ENCODE measurements at regions not wholly inside any gene's neighbourhood (a gene's known extent, or its start where the extent isn't known, plus 50 kb on each side); places are given as distances from the start of the nearest gene placed in this dataset.

DNA sequence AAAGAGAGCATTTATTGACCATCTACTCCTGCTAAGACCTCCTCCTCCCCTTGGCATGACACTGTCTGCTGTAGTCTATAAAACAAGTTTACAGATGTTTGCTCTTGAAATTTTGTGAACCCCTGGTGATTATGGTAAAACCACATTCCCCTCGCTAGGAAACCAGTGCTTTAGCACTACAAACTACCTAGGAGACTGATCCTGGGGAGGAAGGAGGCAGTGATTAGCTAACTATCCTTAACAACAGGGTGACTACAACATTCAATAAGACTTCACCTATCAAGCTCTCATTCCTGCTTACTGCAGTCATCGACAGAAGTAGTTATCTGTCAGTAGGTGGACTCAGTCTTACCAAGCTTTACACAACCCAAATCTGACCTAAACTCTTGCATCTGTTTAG, 371.3 kb downstream of the TUSC7 start:
- no peak for DNase-seq
- Histone ChIP-seq H3K27ac (no peak overlapping the region), H3K4me1 (replicated peaks; ENCODE audit: insufficient read depth) (no peaks in the 10 kb centered on the region), H3K9me3 (ENCODE audit: insufficient read depth, low read depth) (no peaks in the 10 kb centered on the region), H3K4me3 (no peak overlapping the region), H3K9me2 (ENCODE audit: insufficient read depth) (no peaks in the 10 kb centered on the region), H3K27me3 (ENCODE audit: insufficient read depth, low read depth) (no peaks in the 10 kb centered on the region), H3K36me3 (ENCODE audit: low read depth) (no peaks in the 10 kb centered on the region), H3K4me2 (no peak overlapping the region), H3F3A (ENCODE audit: insufficient read depth, low read depth) (no peaks in the 10 kb centered on the region), H3K79me2 (ENCODE audit: low read depth) (no peaks in the 10 kb centered on the region), H2AFZ (no peak overlapping the region), H4K20me1 (ENCODE audit: insufficient read depth) (no peaks in the 10 kb centered on the region)
- ChIA-PET POLR2A (ENCODE audit: unreplicated experiment) (no interaction called here), CTCF (no interaction called here)
- intact Hi-C loops (cut with micrococcal nuclease; ENCODE audit: unreplicated experiment), result no loop called here
- TF ChIP-seq, protein P1, sequence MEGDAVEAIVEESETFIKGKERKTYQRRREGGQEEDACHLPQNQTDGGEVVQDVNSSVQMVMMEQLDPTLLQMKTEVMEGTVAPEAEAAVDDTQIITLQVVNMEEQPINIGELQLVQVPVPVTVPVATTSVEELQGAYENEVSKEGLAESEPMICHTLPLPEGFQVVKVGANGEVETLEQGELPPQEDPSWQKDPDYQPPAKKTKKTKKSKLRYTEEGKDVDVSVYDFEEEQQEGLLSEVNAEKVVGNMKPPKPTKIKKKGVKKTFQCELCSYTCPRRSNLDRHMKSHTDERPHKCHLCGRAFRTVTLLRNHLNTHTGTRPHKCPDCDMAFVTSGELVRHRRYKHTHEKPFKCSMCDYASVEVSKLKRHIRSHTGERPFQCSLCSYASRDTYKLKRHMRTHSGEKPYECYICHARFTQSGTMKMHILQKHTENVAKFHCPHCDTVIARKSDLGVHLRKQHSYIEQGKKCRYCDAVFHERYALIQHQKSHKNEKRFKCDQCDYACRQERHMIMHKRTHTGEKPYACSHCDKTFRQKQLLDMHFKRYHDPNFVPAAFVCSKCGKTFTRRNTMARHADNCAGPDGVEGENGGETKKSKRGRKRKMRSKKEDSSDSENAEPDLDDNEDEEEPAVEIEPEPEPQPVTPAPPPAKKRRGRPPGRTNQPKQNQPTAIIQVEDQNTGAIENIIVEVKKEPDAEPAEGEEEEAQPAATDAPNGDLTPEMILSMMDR (conservative IDR thresholded peaks at IDR 0.05), result no peak
- TF ChIP-seq EZH2 (IDR thresholded peaks at IDR 0.05; ENCODE audit: low read depth), result no peak
- no TSS peak for BruUV-seq (replicated peaks)

DNA sequence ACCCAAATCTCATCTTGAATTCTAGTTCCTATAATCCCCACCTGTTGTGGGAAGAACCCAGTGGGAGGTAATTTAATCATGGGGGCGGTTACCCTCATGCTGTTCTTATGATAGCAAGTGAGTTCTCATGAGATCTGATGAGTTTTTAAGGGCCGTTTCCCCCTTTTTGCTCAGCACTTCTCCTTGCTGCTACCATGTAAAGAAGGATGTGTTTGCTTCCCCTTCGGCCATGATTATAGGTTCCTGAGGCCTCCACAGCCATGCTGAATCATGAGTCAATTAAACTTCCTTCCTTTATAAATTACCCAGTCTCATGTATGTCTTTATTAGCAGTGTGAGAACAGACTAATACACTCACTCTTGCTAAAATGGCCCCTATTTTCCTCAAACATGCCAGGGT, 374.7 kb downstream of the TUSC7 start:
- TF ChIP-seq, protein P1 (conservative IDR thresholded peaks at IDR 0.05), result no peak
- TF ChIP-seq EZH2 (IDR thresholded peaks at IDR 0.05; ENCODE audit: low read depth), result no peak
- H3K4me3 ChIP-seq, result no peak overlapping the region
- no peaks in the 10 kb centered on the region for H3K4me1 ChIP-seq (replicated peaks; ENCODE audit: insufficient read depth)
- no peak overlapping the region for H2AFZ ChIP-seq
- ChIA-PET CTCF (no interaction called here), POLR2A (ENCODE audit: unreplicated experiment) (no interaction called here)
- intact Hi-C loops (cut with micrococcal nuclease; ENCODE audit: unreplicated experiment), result no loop called here
- no peak overlapping the region for H3K27ac ChIP-seq
- no peaks in the 10 kb centered on the region for H3F3A ChIP-seq (ENCODE audit: insufficient read depth, low read depth)
- no peak for DNase-seq
- H3K9me2 ChIP-seq (ENCODE audit: insufficient read depth), result no peaks in the 10 kb centered on the region
- BruUV-seq (replicated peaks), result no TSS peak
- H3K4me2 ChIP-seq, result no peak overlapping the region
- H3K79me2 ChIP-seq (ENCODE audit: low read depth), result no peaks in the 10 kb centered on the region
- H3K9me3 ChIP-seq (ENCODE audit: insufficient read depth, low read depth), result no peaks in the 10 kb centered on the region
- H4K20me1 ChIP-seq (ENCODE audit: insufficient read depth), result no peaks in the 10 kb centered on the region
- H3K27me3 ChIP-seq (ENCODE audit: insufficient read depth, low read depth), result no peaks in the 10 kb centered on the region
- H3K36me3 ChIP-seq (ENCODE audit: low read depth), result no peaks in the 10 kb centered on the region

DNA sequence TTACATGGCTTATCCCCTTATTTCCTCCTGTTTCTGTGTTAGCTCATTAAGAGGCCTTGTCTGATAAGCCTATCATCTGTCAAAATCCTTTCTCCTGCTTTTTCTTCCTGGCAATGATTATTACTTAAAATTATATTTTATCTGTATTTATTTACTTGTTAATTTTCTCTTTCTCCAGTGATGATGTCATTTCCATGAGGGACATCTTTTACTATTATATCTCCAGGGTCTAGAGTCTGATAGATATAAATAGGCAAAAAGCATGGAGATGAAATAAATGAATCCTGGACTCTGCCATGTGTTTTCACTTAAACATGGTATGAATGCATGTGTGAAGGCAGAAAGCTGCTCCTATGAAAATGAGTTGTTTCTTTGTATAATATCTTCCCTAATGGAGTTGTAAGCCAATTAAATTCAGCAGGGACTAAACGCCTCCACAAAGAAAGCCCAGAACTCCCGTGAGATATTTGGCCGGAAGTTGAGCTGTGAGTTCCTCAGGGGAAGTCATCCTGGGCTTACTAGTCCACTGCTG, 375.2 kb downstream of the TUSC7 start:
- H3K9me3 ChIP-seq (ENCODE audit: insufficient read depth, low read depth), result no peaks in the 10 kb centered on the region
- ChIA-PET CTCF (no interaction called here), POLR2A (ENCODE audit: unreplicated experiment) (no interaction called here)
- no peaks in the 10 kb centered on the region for H3K27me3 ChIP-seq (ENCODE audit: insufficient read depth, low read depth)
- intact Hi-C loops (cut with micrococcal nuclease; ENCODE audit: unreplicated experiment), result no loop called here
- BruUV-seq (replicated peaks), result no TSS peak
- no peaks in the 10 kb centered on the region for H3K79me2 ChIP-seq (ENCODE audit: low read depth)
- H3K36me3 ChIP-seq (ENCODE audit: low read depth), result no peaks in the 10 kb centered on the region
- no peak overlapping the region for H3K4me3 ChIP-seq
- TF ChIP-seq EZH2 (IDR thresholded peaks at IDR 0.05; ENCODE audit: low read depth), result no peak
- TF ChIP-seq, protein P1 (conservative IDR thresholded peaks at IDR 0.05), result no peak
- no peaks in the 10 kb centered on the region for H3K9me2 ChIP-seq (ENCODE audit: insufficient read depth)
- no peak for DNase-seq
- H3K4me1 ChIP-seq (replicated peaks; ENCODE audit: insufficient read depth), result no peaks in the 10 kb centered on the region
- H4K20me1 ChIP-seq (ENCODE audit: insufficient read depth), result no peaks in the 10 kb centered on the region
- no peak overlapping the region for H3K27ac ChIP-seq
- no peaks in the 10 kb centered on the region for H3F3A ChIP-seq (ENCODE audit: insufficient read depth, low read depth)
- H3K4me2 ChIP-seq, result no peak overlapping the region
- no peak overlapping the region for H2AFZ ChIP-seq

Measured in PC-9 (cell line).